Activated T-cell treated with anti-CD3 and anti-CD28 coated beads for 48 hours (primary cell): ENCODE measurements at regions not wholly inside any gene's neighbourhood (a gene's known extent, or its start where the extent isn't known, plus 50 kb on each side); places are given as distances from the start of the nearest gene placed in this dataset.
"Not testable (repeated sequence)": the region's sequence is repeated elsewhere in the genome, so short reads cannot be mapped to it uniquely, and the experiment has no call there.

Experiments used
- DNase-seq: peaks from one replicate; pipeline ENCODE4 v3.0.0-alpha.2; 2020; ENCODE audit warnings: low read depth

- DNase-seq = peak; percentile 29
Measured at GRCh38 chr15:26073430-26074333, 210.6 kb upstream of the ATP10A start.

- no peak for DNase-seq
Measured at GRCh38 chr15:26070095-26070532, 207.0 kb upstream of the ATP10A start.

- no peak for DNase-seq
Measured at GRCh38 chr15:26069231-26069641, 206.1 kb upstream of the ATP10A start.

GRCh38 chr15:26066896-26067295 lies 203.8 kb upstream of the ATP10A start:
- no peak for DNase-seq

GRCh38 chr15:26065723-26066122 lies 202.6 kb upstream of the ATP10A start:
- no peak for DNase-seq

- DNase-seq = no peak
Measured at GRCh38 chr15:26061248-26061647, 198.1 kb upstream of the ATP10A start.

GRCh38 chr15:26056766-26057165 lies 193.6 kb upstream of the ATP10A start:
- not testable (repeated sequence) for DNase-seq

- DNase-seq = no peak
Measured at GRCh38 chr15:26051761-26052675, 188.9 kb upstream of the ATP10A start.

- no peak for DNase-seq
Measured at GRCh38 chr15:26050984-26051383, 187.9 kb upstream of the ATP10A start.

- no peak for DNase-seq
Measured at GRCh38 chr15:26049900-26050657, 187.0 kb upstream of the ATP10A start.

- DNase-seq = no peak
Measured at GRCh38 chr15:26048669-26049068, 185.5 kb upstream of the ATP10A start.

- DNase-seq = no peak
Measured at GRCh38 chr15:26045516-26045915, 182.4 kb upstream of the ATP10A start.

GRCh38 chr15:26043018-26043417 lies 179.9 kb upstream of the ATP10A start:
- no peak for DNase-seq

- DNase-seq = no peak
Measured at GRCh38 chr15:26038693-26039092, 175.6 kb upstream of the ATP10A start.

- no peak for DNase-seq
Measured at GRCh38 chr15:26037369-26037768, 174.2 kb upstream of the ATP10A start.

GRCh38 chr15:26033493-26033892 lies 170.4 kb upstream of the ATP10A start:
- DNase-seq = no peak

- no peak for DNase-seq
Measured at GRCh38 chr15:26032162-26032846, 169.2 kb upstream of the ATP10A start.

- not testable (repeated sequence) for DNase-seq
Measured at GRCh38 chr15:26029586-26029985, 166.5 kb upstream of the ATP10A start.

GRCh38 chr15:26029146-26029545 lies 166.0 kb upstream of the ATP10A start:
- no peak for DNase-seq

GRCh38 chr15:26028086-26028740 lies 165.1 kb upstream of the ATP10A start:
- DNase-seq = no peak

- DNase-seq = not testable (repeated sequence)
Measured at GRCh38 chr15:26026671-26027070, 163.5 kb upstream of the ATP10A start.
